ENCODE measurements at regions not wholly inside any gene's neighbourhood (a gene's known extent, or its start where the extent isn't known, plus 50 kb on each side); places are given as distances from the start of the nearest gene placed in this dataset.

- no peak for TF ChIP-seq CTCF (IDR thresholded peaks at IDR 0.05; ENCODE audit: low read length)
- no peak for TF ChIP-seq EZH2 (IDR thresholded peaks at IDR 0.05; ENCODE audit: borderline replicate concordance, low read length)
- Histone ChIP-seq H3K27ac (ENCODE audit: low read depth, low read length, poor library complexity, severe bottlenecking) (no peak overlapping the region), H2AFZ (ENCODE audit: low read length) (no peak overlapping the region), H3K4me3 (ENCODE audit: low read depth, low read length, poor library complexity, severe bottlenecking) (no peak overlapping the region), H3K4me1 (ENCODE audit: insufficient read depth, low read length, severe bottlenecking) (no peaks in the 10 kb centered on the region), H3F3A (ENCODE audit: insufficient read depth, low read length) (no peaks in the 10 kb centered on the region), H3K9me3 (ENCODE audit: low read length) (no peaks in the 10 kb centered on the region), H3K4me2 (ENCODE audit: low read length) (no peak overlapping the region), H4K20me1 (ENCODE audit: insufficient read depth, low read length) (no peaks in the 10 kb centered on the region), H3K9me2 (ENCODE audit: low read depth, low read length) (no peaks in the 10 kb centered on the region), H3K36me3 (ENCODE audit: insufficient read depth, low read length) (no peaks in the 10 kb centered on the region), H3K9ac (ENCODE audit: low read length) (no peak overlapping the region), H3K27me3 (ENCODE audit: insufficient read depth, low read length) (no peaks in the 10 kb centered on the region), H3K79me2 (ENCODE audit: insufficient read depth, low read length) (no peaks in the 10 kb centered on the region)
These were observed 249.3 kb upstream of the ZMIZ1 start for GRCh38 chr10:78819361-78820006.

- Histone ChIP-seq H4K20me1 (ENCODE audit: insufficient read depth, low read length) (no peaks in the 10 kb centered on the region), H3K9me3 (ENCODE audit: low read length) (no peaks in the 10 kb centered on the region), H3K4me3 (ENCODE audit: low read depth, low read length, poor library complexity, severe bottlenecking) (no peak overlapping the region), H3K9me2 (ENCODE audit: low read depth, low read length) (no peaks in the 10 kb centered on the region), H3K27ac (ENCODE audit: low read depth, low read length, poor library complexity, severe bottlenecking) (no peak overlapping the region), H3K9ac (ENCODE audit: low read length) (no peak overlapping the region), H3K27me3 (ENCODE audit: insufficient read depth, low read length) (no peaks in the 10 kb centered on the region), H3F3A (ENCODE audit: insufficient read depth, low read length) (no peaks in the 10 kb centered on the region), H3K4me1 (ENCODE audit: insufficient read depth, low read length, severe bottlenecking) (no peaks in the 10 kb centered on the region), H3K79me2 (ENCODE audit: insufficient read depth, low read length) (no peaks in the 10 kb centered on the region), H3K36me3 (ENCODE audit: insufficient read depth, low read length) (no peaks in the 10 kb centered on the region), H3K4me2 (ENCODE audit: low read length) (no peak overlapping the region), H2AFZ (ENCODE audit: low read length) (no peak overlapping the region)
- TF ChIP-seq EZH2 (IDR thresholded peaks at IDR 0.05; ENCODE audit: borderline replicate concordance, low read length): no peak
- TF ChIP-seq CTCF (IDR thresholded peaks at IDR 0.05; ENCODE audit: low read length): no peak
These were observed 248.8 kb upstream of the ZMIZ1 start for GRCh38 chr10:78820007-78820362.

- H3K4me1 ChIP-seq (ENCODE audit: insufficient read depth, low read length, severe bottlenecking): no peaks in the 10 kb centered on the region
- no peak overlapping the region for H3K4me3 ChIP-seq (ENCODE audit: low read depth, low read length, poor library complexity, severe bottlenecking)
- no peak overlapping the region for H3K4me2 ChIP-seq (ENCODE audit: low read length)
- H3F3A ChIP-seq (ENCODE audit: insufficient read depth, low read length): no peaks in the 10 kb centered on the region
- no peak for TF ChIP-seq CTCF (IDR thresholded peaks at IDR 0.05; ENCODE audit: low read length)
- TF ChIP-seq EZH2 (IDR thresholded peaks at IDR 0.05; ENCODE audit: borderline replicate concordance, low read length): no peak
- no peaks in the 10 kb centered on the region for H3K9me3 ChIP-seq (ENCODE audit: low read length)
- no peaks in the 10 kb centered on the region for H4K20me1 ChIP-seq (ENCODE audit: insufficient read depth, low read length)
- H3K36me3 ChIP-seq (ENCODE audit: insufficient read depth, low read length): no peaks in the 10 kb centered on the region
- H3K9ac ChIP-seq (ENCODE audit: low read length): no peak overlapping the region
- H2AFZ ChIP-seq (ENCODE audit: low read length): no peak overlapping the region
- H3K27me3 ChIP-seq (ENCODE audit: insufficient read depth, low read length): no peaks in the 10 kb centered on the region
- H3K9me2 ChIP-seq (ENCODE audit: low read depth, low read length): no peaks in the 10 kb centered on the region
- H3K27ac ChIP-seq (ENCODE audit: low read depth, low read length, poor library complexity, severe bottlenecking): no peak overlapping the region
- no peaks in the 10 kb centered on the region for H3K79me2 ChIP-seq (ENCODE audit: insufficient read depth, low read length)
These were observed 247.7 kb upstream of the ZMIZ1 start for GRCh38 chr10:78821052-78821451.
